Ovary (tissue), 3 donors: ENCODE measurements at regions not wholly inside any gene's neighbourhood (a gene's known extent, or its start where the extent isn't known, plus 50 kb on each side); places are given as distances from the start of the nearest gene placed in this dataset.

Experiments used
- CTCF ChIP-seq, 3 donors: fragments of 450-650 bp in 2 of 3; fragments of 200-600 bp in 1 of 3; IDR thresholded peaks; one replicate each; pipeline versions ENCODE4 v1.5.1 to v1.8.0; 2016 to 2022; ENCODE audit warnings: antibody characterized with exemption in 3 of 3, mild to moderate bottlenecking in 1 of 3
- POLR2A ChIP-seq: fragments of 450-650 bp; IDR thresholded peaks from one replicate; pipeline ENCODE4 v1.6.1; 2017; ENCODE audit warnings: antibody characterized with exemption, mild to moderate bottlenecking, moderate library complexity
- donor health status: DM: no; HTN: no; CAD: no.

GRCh38 chr2:177029075-177029474, 183.5 kb upstream of the HNRNPA3 start:
- no peak for TF ChIP-seq POLR2A
- no peak for TF ChIP-seq CTCF (IDR thresholded peaks at IDR 0.05)
